OCI-LY7 (cell line): ENCODE measurements at regions not wholly inside any gene's neighbourhood (a gene's known extent, or its start where the extent isn't known, plus 50 kb on each side); places are given as distances from the start of the nearest gene placed in this dataset.

Experiments
- BruUV-seq: library from RNA; stranded (reverse); fragments of 400-500 nt; replicated peaks from 2 replicates; lab custom pipeline; 2021; lab: Mats Ljungman, UMichigan
- CTCF ChIA-PET: fragments of 300-600 bp; sonication (Branson Sonifier 250); formaldehyde crosslinking; loops from one replicate; lab custom pipeline; 2022; ENCODE audit warnings: antibody characterized with exemption; ENCODE audit not compliant: unreplicated experiment; lab: Charles Lee
- POLR2A ChIA-PET: fragments of 300-600 bp; sonication (Branson Sonifier 250); formaldehyde crosslinking; loops from one replicate; lab custom pipeline; 2022; ENCODE audit warnings: antibody characterized with exemption; lab: Charles Lee
- DNase-seq: peaks from one replicate; pipeline ENCODE4 v3.0.0-alpha.2; 2015; ENCODE audit warnings: low spot score
- H2AFZ ChIP-seq: fragments of 200-600 bp; sonication (generic), shearing (Covaris generic); 2 replicates; pipeline ENCODE4 v1.6.1; 2014; ENCODE audit warnings: mild to moderate bottlenecking, antibody characterized with exemption, low read length, moderate library complexity
- H3K27ac ChIP-seq: fragments of 200-600 bp; sonication (generic); 2 replicates; pipeline ENCODE4 v1.5.1; 2014; ENCODE audit warnings: mixed run types, low read depth, mild to moderate bottlenecking, moderate library complexity, low read length, inconsistent platforms; ENCODE audit not compliant: poor library complexity, severe bottlenecking
- H3K36me3 ChIP-seq: fragments of 200-600 bp; sonication (generic); 2 replicates; pipeline ENCODE4 v1.6.1; 2014; ENCODE audit warnings: mild to moderate bottlenecking, antibody characterized with exemption, low read length, moderate library complexity, mixed read lengths; ENCODE audit not compliant: insufficient read depth
- H3K4me1 ChIP-seq: fragments of 200-600 bp; sonication (generic); 2 replicates; pipeline ENCODE4 v1.5.1; 2014; ENCODE audit warnings: mild to moderate bottlenecking, low read length; ENCODE audit not compliant: insufficient read depth, poor library complexity, severe bottlenecking
- H3K4me2 ChIP-seq: fragments of 200-600 bp; sonication (generic); 2 replicates; pipeline ENCODE4 v1.6.1; 2014; ENCODE audit warnings: mild to moderate bottlenecking, low read length
- H3K4me3 ChIP-seq: fragments of 200-600 bp; sonication (generic); 2 replicates; pipeline ENCODE4 v1.5.1; 2014; ENCODE audit warnings: mild to moderate bottlenecking, low read depth, low read length; ENCODE audit not compliant: poor library complexity, severe bottlenecking
- H3K79me2 ChIP-seq: fragments of 200-600 bp; sonication (generic); 2 replicates; pipeline ENCODE4 v1.6.1; 2016; ENCODE audit warnings: low read depth, mild to moderate bottlenecking, low read length, moderate library complexity, mixed read lengths; ENCODE audit not compliant: insufficient read depth
- H3K9me2 ChIP-seq: fragments of 200-600 bp; sonication (generic); 2 replicates; pipeline ENCODE4 v1.6.1; 2016; ENCODE audit warnings: mild to moderate bottlenecking, low read length, mixed read lengths; ENCODE audit not compliant: insufficient read depth
- H3K9me3 ChIP-seq: fragments of 200-600 bp; sonication (generic); 2 replicates; pipeline ENCODE4 v1.6.1; 2014; ENCODE audit warnings: mild to moderate bottlenecking, mixed run types, low read length, mixed read lengths
- H4K20me1 ChIP-seq: fragments of 200-600 bp; sonication (generic); 2 replicates; pipeline ENCODE4 v1.6.1; 2014; ENCODE audit warnings: mild to moderate bottlenecking, antibody characterized with exemption, low read length, moderate library complexity, mixed read lengths; ENCODE audit not compliant: insufficient read depth
- EZH2phosphoT487 ChIP-seq: fragments of 200-600 bp; sonication (generic); IDR thresholded peaks from 2 replicates; pipeline ENCODE4 v1.6.1; 2018; ENCODE audit warnings: low read depth, borderline replicate concordance, mild to moderate bottlenecking, mixed run types, antibody characterized with exemption, low read length, moderate library complexity, mixed read lengths
- intact Hi-C: fragments of 100-400 bp; cut with micrococcal nuclease; formaldehyde crosslinking; loops from one replicate; pipeline ENCODE4 v1.10.0; 2022; ENCODE audit not compliant: unreplicated experiment
- TF ChIP-seq, protein P1 (sequence below): fragments of 200-600 bp; sonication (generic); conservative IDR thresholded peaks from 2 replicates; pipeline ENCODE4 v1.5.1; 2014; ENCODE audit warnings: mild to moderate bottlenecking, antibody characterized with exemption, low read length, moderate library complexity, mixed read lengths

DNA sequence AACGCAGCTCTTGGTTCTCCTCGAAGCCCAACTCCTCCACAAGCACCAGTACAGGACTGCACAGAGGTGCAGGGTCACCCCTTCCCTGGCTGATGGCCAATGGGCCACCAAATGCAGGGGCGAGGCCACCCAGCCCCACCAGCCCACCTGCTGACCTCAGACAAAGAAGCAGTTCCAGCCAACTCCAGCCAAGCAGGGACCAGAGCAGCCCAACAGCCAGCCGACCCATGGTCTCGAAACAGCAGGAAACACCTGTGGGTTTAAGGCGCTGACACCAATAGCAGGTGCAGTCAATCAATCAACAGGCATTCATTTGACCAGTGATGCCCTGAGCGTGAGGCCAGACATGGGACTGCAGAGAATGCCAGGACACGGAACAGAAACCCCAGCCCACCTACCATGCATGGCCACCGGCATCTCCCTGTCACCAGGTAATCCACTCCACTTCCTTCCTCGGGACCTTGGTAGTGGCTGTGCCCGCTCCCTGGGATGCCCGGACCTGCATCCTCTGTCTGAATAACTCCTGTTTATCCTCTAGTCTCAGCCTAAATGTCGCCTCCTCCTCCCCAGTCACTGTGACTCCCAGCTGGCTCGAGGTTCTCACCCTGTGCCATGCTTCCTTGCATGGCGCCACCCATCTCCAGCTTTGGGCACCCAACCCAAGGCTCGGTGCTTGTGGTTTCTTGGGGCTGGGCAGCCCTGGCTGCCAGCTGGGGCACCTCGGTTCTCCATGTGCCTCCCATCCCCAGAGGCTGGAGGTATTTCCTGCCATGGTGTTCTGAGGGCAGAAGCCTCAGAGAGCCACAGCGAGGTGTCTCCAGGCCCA, 1475.4 kb downstream of the BRD1 start:
- Histone ChIP-seq H3K36me3 (no peaks in the 10 kb centered on the region), H3K79me2 (no peaks in the 10 kb centered on the region), H2AFZ (no peak overlapping the region), H3K9me3 (no peaks in the 10 kb centered on the region), H3K4me1 (peaks cover 4% of the 10 kb centered on the region), H3K4me3 (no peak overlapping the region), H3K9me2 (no peaks in the 10 kb centered on the region), H3K4me2 (no peak overlapping the region), H3K27ac (no peak overlapping the region), H4K20me1 (no peaks in the 10 kb centered on the region)
- CTCF ChIA-PET = no interaction called here
- no TSS peak for BruUV-seq
- intact Hi-C loops = no loop called here
- POLR2A ChIA-PET = no interaction called here
- no peak for TF ChIP-seq EZH2phosphoT487
- TF ChIP-seq, protein P1, sequence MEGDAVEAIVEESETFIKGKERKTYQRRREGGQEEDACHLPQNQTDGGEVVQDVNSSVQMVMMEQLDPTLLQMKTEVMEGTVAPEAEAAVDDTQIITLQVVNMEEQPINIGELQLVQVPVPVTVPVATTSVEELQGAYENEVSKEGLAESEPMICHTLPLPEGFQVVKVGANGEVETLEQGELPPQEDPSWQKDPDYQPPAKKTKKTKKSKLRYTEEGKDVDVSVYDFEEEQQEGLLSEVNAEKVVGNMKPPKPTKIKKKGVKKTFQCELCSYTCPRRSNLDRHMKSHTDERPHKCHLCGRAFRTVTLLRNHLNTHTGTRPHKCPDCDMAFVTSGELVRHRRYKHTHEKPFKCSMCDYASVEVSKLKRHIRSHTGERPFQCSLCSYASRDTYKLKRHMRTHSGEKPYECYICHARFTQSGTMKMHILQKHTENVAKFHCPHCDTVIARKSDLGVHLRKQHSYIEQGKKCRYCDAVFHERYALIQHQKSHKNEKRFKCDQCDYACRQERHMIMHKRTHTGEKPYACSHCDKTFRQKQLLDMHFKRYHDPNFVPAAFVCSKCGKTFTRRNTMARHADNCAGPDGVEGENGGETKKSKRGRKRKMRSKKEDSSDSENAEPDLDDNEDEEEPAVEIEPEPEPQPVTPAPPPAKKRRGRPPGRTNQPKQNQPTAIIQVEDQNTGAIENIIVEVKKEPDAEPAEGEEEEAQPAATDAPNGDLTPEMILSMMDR = no peak
- peak; percentile 11 for DNase-seq

DNA sequence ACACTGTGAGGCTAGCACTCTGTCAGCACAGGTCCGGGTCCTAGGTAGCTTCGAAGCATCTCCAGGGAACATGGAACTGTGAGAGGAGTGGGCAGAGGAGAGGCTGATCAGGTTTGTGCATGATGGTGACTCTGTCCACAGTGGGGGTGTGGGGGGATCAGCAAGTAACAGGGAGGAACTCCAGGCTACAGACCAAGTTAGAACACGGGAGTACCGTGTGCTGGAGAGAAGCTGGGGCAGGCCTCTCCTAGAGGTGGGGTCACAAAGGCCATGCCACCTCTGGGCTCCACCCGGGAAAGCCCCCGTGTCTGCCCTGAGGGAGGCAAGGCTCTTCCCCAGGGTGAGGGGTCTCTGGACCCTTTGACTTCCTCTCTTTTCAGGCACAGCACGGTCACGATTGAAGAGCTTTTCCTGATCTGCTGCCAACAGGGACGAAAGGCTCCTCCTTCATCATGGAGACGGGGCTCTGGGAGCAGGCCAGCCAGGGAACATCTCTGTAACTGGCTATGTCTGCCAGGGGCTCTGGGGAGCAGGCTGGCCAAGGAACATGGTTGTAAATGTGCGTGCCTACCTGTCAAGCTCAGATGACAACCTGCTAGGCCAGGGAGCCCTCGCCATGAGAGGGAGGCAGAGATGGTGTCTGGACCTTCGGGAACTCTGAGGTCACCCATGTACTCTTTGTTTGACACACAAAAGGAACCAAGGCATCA, 1476.1 kb downstream of the BRD1 start:
- Histone ChIP-seq H3K9me2 (no peaks in the 10 kb centered on the region), H3K79me2 (no peaks in the 10 kb centered on the region), H3K4me1 (peaks cover 4% of the 10 kb centered on the region), H3K36me3 (no peaks in the 10 kb centered on the region), H3K4me3 (no peak overlapping the region), H2AFZ (no peak overlapping the region), H3K9me3 (no peaks in the 10 kb centered on the region), H3K27ac (no peak overlapping the region), H4K20me1 (no peaks in the 10 kb centered on the region), H3K4me2 (no peak overlapping the region)
- no peak for TF ChIP-seq EZH2phosphoT487
- TF ChIP-seq, protein P1 = no peak
- intact Hi-C loops = no loop called here
- CTCF ChIA-PET = no interaction called here
- no TSS peak for BruUV-seq
- POLR2A ChIA-PET = no interaction called here
- no peak for DNase-seq

DNA sequence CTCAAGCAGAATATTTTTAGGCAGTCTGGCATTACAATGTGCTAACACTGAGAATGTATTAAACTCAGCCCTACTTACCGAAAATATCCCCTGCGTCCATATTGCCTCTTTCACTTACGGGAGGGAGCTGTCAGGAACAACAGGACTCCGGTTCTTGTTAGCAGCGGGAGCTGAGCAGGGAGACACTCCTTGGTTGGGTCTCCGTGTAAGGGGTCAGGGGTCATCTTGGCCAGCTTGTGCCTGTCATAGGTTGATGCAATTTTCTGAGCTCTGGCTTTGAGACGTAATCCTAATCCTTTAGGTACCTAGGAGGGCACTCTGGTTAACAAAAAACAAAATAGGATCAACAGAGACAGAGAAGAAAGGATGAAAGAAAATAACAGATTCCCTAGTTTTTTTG, 1477.2 kb downstream of the BRD1 start:
- no peak overlapping the region for H3K4me3 ChIP-seq
- H3K4me2 ChIP-seq = no peak overlapping the region
- H3K36me3 ChIP-seq = no peaks in the 10 kb centered on the region
- intact Hi-C loops = no loop called here
- no peaks in the 10 kb centered on the region for H3K79me2 ChIP-seq
- H3K9me2 ChIP-seq = no peaks in the 10 kb centered on the region
- no peak for DNase-seq
- BruUV-seq = no TSS peak
- peaks cover 4% of the 10 kb centered on the region for H3K4me1 ChIP-seq
- no peaks in the 10 kb centered on the region for H3K9me3 ChIP-seq
- no peak overlapping the region for H3K27ac ChIP-seq
- H2AFZ ChIP-seq = no peak overlapping the region
- ChIA-PET POLR2A (no interaction called here), CTCF (no interaction called here)
- TF ChIP-seq, protein P1 = no peak
- no peak for TF ChIP-seq EZH2phosphoT487
- no peaks in the 10 kb centered on the region for H4K20me1 ChIP-seq
